Calu3 (cell line): ENCODE measurements at regions not wholly inside any gene's neighbourhood (a gene's known extent, or its start where the extent isn't known, plus 50 kb on each side); places are given as distances from the start of the nearest gene placed in this dataset.

Experiments
- BruUV-seq: library from RNA; stranded (reverse); fragments of 400-500 nt; replicated peaks from 2 replicates; lab custom pipeline; 2021; lab: Mats Ljungman, UMichigan
- CTCF ChIA-PET: fragments of 300-600 bp; sonication (Branson Sonifier 250); formaldehyde crosslinking; loops from one replicate; lab custom pipeline; 2022; ENCODE audit warnings: antibody characterized with exemption; lab: Charles Lee
- DNase-seq: peaks from one replicate; pipeline ENCODE4 v3.0.0; 2022
- H3K27ac Mint-ChIP-seq: one replicate; pipeline ENCODE4 v1.8.0; 2022; ENCODE audit warnings: mixed read lengths; ENCODE audit not compliant: unreplicated experiment
- H3K27me3 Mint-ChIP-seq: one replicate; pipeline ENCODE4 v1.8.0; 2022; ENCODE audit warnings: mixed read lengths; ENCODE audit not compliant: unreplicated experiment
- H3K36me3 Mint-ChIP-seq: one replicate; pipeline ENCODE4 v1.8.0; 2022; ENCODE audit warnings: mild to moderate bottlenecking, moderate library complexity, mixed read lengths; ENCODE audit not compliant: insufficient read depth, unreplicated experiment
- H3K4me1 Mint-ChIP-seq: one replicate; pipeline ENCODE4 v1.8.0; 2022; ENCODE audit warnings: mild to moderate bottlenecking, low read depth, mixed read lengths; ENCODE audit not compliant: unreplicated experiment
- H3K4me3 Mint-ChIP-seq: one replicate; pipeline ENCODE4 v1.8.0; 2022; ENCODE audit warnings: mild to moderate bottlenecking, low read depth, moderate library complexity, mixed read lengths; ENCODE audit not compliant: unreplicated experiment
- H3K9me3 Mint-ChIP-seq: one replicate; pipeline ENCODE4 v1.8.0; 2022; ENCODE audit warnings: low read depth, mixed read lengths; ENCODE audit not compliant: unreplicated experiment
- CTCF ChIP-seq: fragments of 200-600 bp; IDR thresholded peaks from one replicate; pipeline ENCODE4 v1.8.0; 2022; ENCODE audit warnings: antibody characterized with exemption; ENCODE audit not compliant: unreplicated experiment
- intact Hi-C: fragments of 100-400 bp; cut with micrococcal nuclease; formaldehyde crosslinking; loops from one replicate; pipeline ENCODE4 v1.10.0; 2022; ENCODE audit not compliant: unreplicated experiment

GRCh38 chr2:2517399-2517798 is 186.3 kb upstream of the MYT1L start:
- no TSS peak for BruUV-seq
- CTCF ChIA-PET, result no interaction called here
- H3K27me3 Mint-ChIP-seq, result no peaks in the 10 kb centered on the region

GRCh38 chr2:2516386-2516785 is 185.3 kb upstream of the MYT1L start:
- H3K4me1 Mint-ChIP-seq, result no peaks in the 10 kb centered on the region
- intact Hi-C loops, result no loop called here
- CTCF ChIA-PET, result no interaction called here

More at GRCh38 chr2:2517399-2517798, 186.3 kb upstream of the MYT1L start:
- H3K36me3 Mint-ChIP-seq, result no peaks in the 10 kb centered on the region
- H3K27ac Mint-ChIP-seq, result no peak overlapping the region
- no peak for TF ChIP-seq CTCF
- intact Hi-C loops, result no loop called here
- DNase-seq, result no peak
- no peak overlapping the region for H3K4me3 Mint-ChIP-seq
- no peaks in the 10 kb centered on the region for H3K4me1 Mint-ChIP-seq
- H3K9me3 Mint-ChIP-seq, result peaks cover 21% of the 10 kb centered on the region

GRCh38 chr2:2512931-2513330 is 181.9 kb upstream of the MYT1L start:
- BruUV-seq, result no TSS peak
- CTCF ChIA-PET, result no interaction called here

More at GRCh38 chr2:2516386-2516785, 185.3 kb upstream of the MYT1L start:
- TF ChIP-seq CTCF, result no peak
- BruUV-seq, result no TSS peak
- Mint-ChIP-seq H3K4me3 (no peak overlapping the region), H3K36me3 (no peaks in the 10 kb centered on the region), H3K9me3 (peaks cover 16% of the 10 kb centered on the region), H3K27ac (no peak overlapping the region), H3K27me3 (no peaks in the 10 kb centered on the region)
- no peak for DNase-seq

GRCh38 chr2:2507417-2507997 is 176.4 kb upstream of the MYT1L start:
- Mint-ChIP-seq H3K27ac (no peak overlapping the region), H3K36me3 (no peaks in the 10 kb centered on the region), H3K27me3 (no peaks in the 10 kb centered on the region), H3K4me1 (no peaks in the 10 kb centered on the region), H3K4me3 (no peak overlapping the region), H3K9me3 (peaks cover 14% of the 10 kb centered on the region)
- CTCF ChIA-PET, result no interaction called here
- no peak for DNase-seq
- TF ChIP-seq CTCF, result no peak
- no TSS peak for BruUV-seq
- intact Hi-C loops, result no loop called here

More at GRCh38 chr2:2512931-2513330, 181.9 kb upstream of the MYT1L start:
- H3K9me3 Mint-ChIP-seq, result peaks cover 16% of the 10 kb centered on the region
- TF ChIP-seq CTCF, result no peak
- no peaks in the 10 kb centered on the region for H3K4me1 Mint-ChIP-seq
- H3K27ac Mint-ChIP-seq, result no peak overlapping the region
- DNase-seq, result no peak
- H3K36me3 Mint-ChIP-seq, result no peaks in the 10 kb centered on the region
- no peaks in the 10 kb centered on the region for H3K27me3 Mint-ChIP-seq
- no peak overlapping the region for H3K4me3 Mint-ChIP-seq
- intact Hi-C loops, result no loop called here
